ENCODE measurements at regions not wholly inside any gene's neighbourhood (a gene's known extent, or its start where the extent isn't known, plus 50 kb on each side); places are given as distances from the start of the nearest gene placed in this dataset.

- TF ChIP-seq, protein P1, sequence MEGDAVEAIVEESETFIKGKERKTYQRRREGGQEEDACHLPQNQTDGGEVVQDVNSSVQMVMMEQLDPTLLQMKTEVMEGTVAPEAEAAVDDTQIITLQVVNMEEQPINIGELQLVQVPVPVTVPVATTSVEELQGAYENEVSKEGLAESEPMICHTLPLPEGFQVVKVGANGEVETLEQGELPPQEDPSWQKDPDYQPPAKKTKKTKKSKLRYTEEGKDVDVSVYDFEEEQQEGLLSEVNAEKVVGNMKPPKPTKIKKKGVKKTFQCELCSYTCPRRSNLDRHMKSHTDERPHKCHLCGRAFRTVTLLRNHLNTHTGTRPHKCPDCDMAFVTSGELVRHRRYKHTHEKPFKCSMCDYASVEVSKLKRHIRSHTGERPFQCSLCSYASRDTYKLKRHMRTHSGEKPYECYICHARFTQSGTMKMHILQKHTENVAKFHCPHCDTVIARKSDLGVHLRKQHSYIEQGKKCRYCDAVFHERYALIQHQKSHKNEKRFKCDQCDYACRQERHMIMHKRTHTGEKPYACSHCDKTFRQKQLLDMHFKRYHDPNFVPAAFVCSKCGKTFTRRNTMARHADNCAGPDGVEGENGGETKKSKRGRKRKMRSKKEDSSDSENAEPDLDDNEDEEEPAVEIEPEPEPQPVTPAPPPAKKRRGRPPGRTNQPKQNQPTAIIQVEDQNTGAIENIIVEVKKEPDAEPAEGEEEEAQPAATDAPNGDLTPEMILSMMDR (IDR thresholded peaks at IDR 0.05), result no peak
- TF ChIP-seq POLR2A (IDR thresholded peaks at IDR 0.05), result no peak
These were observed 104.8 kb downstream of the ETS2 start for GRCh38 chr21:38910390-38911067.

Measured in body of pancreas (tissue), 4 donors.